HCT116 (cell line): ENCODE measurements at regions not wholly inside any gene's neighbourhood (a gene's known extent, or its start where the extent isn't known, plus 50 kb on each side); places are given as distances from the start of the nearest gene placed in this dataset.

Experiments
- ATAC-seq: fragments of 200-7000 bp; cut with Tn5 transposase; 2 replicates; pipeline ENCODE4 v1.9.1; 2020; ENCODE audit warnings: mild to moderate bottlenecking, moderate library complexity
- BruUV-seq: library from RNA; stranded (reverse); fragments of 400-500 nt; replicated peaks from 2 replicates; lab custom pipeline; 2021; lab: Mats Ljungman, UMichigan
- CTCF ChIA-PET: fragments of 300-600 bp; sonication (Branson Sonifier 250); formaldehyde crosslinking; loops from one replicate; lab custom pipeline; 2021; ENCODE audit warnings: antibody characterized with exemption; lab: Charles Lee
- POLR2A ChIA-PET: fragments of 300-600, 350-600 bp; sonication (Branson Sonifier 250); formaldehyde crosslinking; loops from one replicate; lab custom pipeline; 2021; ENCODE audit warnings: antibody characterized with exemption; lab: Charles Lee
- RAD21 ChIA-PET, 2 experiments: fragments of 300-600 bp; sonication (Branson Sonifier 250); formaldehyde crosslinking; loops; one replicate each; lab custom pipeline; 2023; ENCODE audit warnings: low total read pairs in 2 of 2; ENCODE audit not compliant: uncharacterized antibody in 2 of 2, unreplicated experiment in 2 of 2, low non-redundant PET in 1 of 2; lab: Charles Lee
- DNase-seq: peaks from one replicate; pipeline ENCODE4 v3.0.0-alpha.2; 2010; ENCODE audit warnings: low read depth, low spot score
- H2AFZ ChIP-seq: fragments of 200-600 bp; shearing (Covaris generic), sonication (generic); 2 replicates; pipeline ENCODE4 v1.6.1; 2017; ENCODE audit warnings: low read depth, mixed run types, mixed read lengths, antibody characterized with exemption, low read length; ENCODE audit not compliant: poor library complexity, severe bottlenecking
- H3K27ac ChIP-seq: 2 replicates; pipeline ENCODE4 v1.5.1; 2012; ENCODE audit warnings: low read depth, low read length
- H3K27me3 ChIP-seq: fragments of 200-600 bp; sonication (generic); 2 replicates; pipeline ENCODE4 v1.6.1; 2016; ENCODE audit warnings: mixed run types, low read length, mixed read lengths; ENCODE audit not compliant: insufficient read depth
- H3K36me3 ChIP-seq, 2 experiments: fragments of 200-500 bp in 1 of 2; fragments of 200-600 bp in 1 of 2; sonication (Bioruptor generic) in 1 of 2; sonication (generic) in 1 of 2; 2 replicates each; pipeline versions ENCODE4 v1.5.1 to v1.6.1; 2014 to 2016; ENCODE audit warnings: low read length in 2 of 2, inconsistent platforms in 1 of 2, mixed read lengths in 1 of 2, mixed run types in 1 of 2; ENCODE audit not compliant: insufficient read depth in 2 of 2, control insufficient read depth in 1 of 2
- H3K4me1 ChIP-seq, 2 experiments: fragments of 200-600 bp in 1 of 2; sonication (generic) in 1 of 2; 2 replicates each; pipeline versions ENCODE4 v1.5.1 to v1.6.1; 2012 to 2017; ENCODE audit warnings: low read length in 2 of 2, inconsistent platforms in 1 of 2, mild to moderate bottlenecking in 1 of 2, mixed read lengths in 1 of 2, mixed run types in 1 of 2, moderate library complexity in 1 of 2; ENCODE audit not compliant: insufficient read depth in 2 of 2, control insufficient read depth in 1 of 2
- H3K4me2 ChIP-seq: fragments of 200-600 bp; sonication (generic); 2 replicates; pipeline ENCODE4 v1.6.1; 2017; ENCODE audit warnings: mixed run types, low read length, mixed read lengths
- H3K4me3 ChIP-seq, 2 experiments: fragments of 200-600 bp in 1 of 2; sonication (generic) in 1 of 2; replicated peaks in 1 of 2; 2 replicates each; pipeline ENCODE4 v1.5.1; 2011 to 2016; ENCODE audit warnings: low read length in 2 of 2, control low read depth in 1 of 2, low read depth in 1 of 2, mild to moderate bottlenecking in 1 of 2, mixed read lengths in 1 of 2, mixed run types in 1 of 2
- H3K79me2 ChIP-seq: fragments of 200-600 bp; sonication (generic); 2 replicates; pipeline ENCODE4 v1.6.1; 2017; ENCODE audit warnings: mild to moderate bottlenecking, mixed run types, low read length, moderate library complexity, mixed read lengths; ENCODE audit not compliant: insufficient read depth
- H3K9ac ChIP-seq: fragments of 200-600 bp; sonication (generic); 2 replicates; pipeline ENCODE4 v1.6.1; 2016; ENCODE audit warnings: low read length, mixed read lengths
- H3K9me2 ChIP-seq: fragments of 200-600 bp; sonication (generic), shearing (Covaris generic); 2 replicates; pipeline ENCODE4 v1.6.1; 2017; ENCODE audit warnings: mixed run types, mild to moderate bottlenecking, moderate library complexity; ENCODE audit not compliant: insufficient read depth
- H3K9me3 ChIP-seq, 2 experiments: fragments of 200-500 bp in 1 of 2; fragments of 200-600 bp in 1 of 2; sonication (Bioruptor generic) in 1 of 2; sonication (generic) in 1 of 2; 2 replicates each; pipeline ENCODE4 v1.6.1; 2014 to 2017; ENCODE audit warnings: low read length in 2 of 2, mixed read lengths in 2 of 2, inconsistent platforms in 1 of 2, low read depth in 1 of 2, mild to moderate bottlenecking in 1 of 2, mixed run types in 1 of 2, moderate library complexity in 1 of 2; ENCODE audit not compliant: control insufficient read depth in 1 of 2, insufficient read depth in 1 of 2
- H4K20me1 ChIP-seq: fragments of 200-600 bp; sonication (generic), shearing (Covaris generic); 2 replicates; pipeline ENCODE4 v1.6.1; 2017; ENCODE audit warnings: mixed run types, mild to moderate bottlenecking, moderate library complexity; ENCODE audit not compliant: insufficient read depth
- CEBPB ChIP-seq: IDR thresholded peaks from 2 replicates; pipeline ENCODE4 v1.6.1; 2012; ENCODE audit warnings: low read depth
- EGR1 ChIP-seq: IDR thresholded peaks from 2 replicates; pipeline ENCODE4 v1.6.1; 2012; ENCODE audit warnings: low read depth
- ELF1 ChIP-seq: IDR thresholded peaks from 2 replicates; pipeline ENCODE4 v1.6.1; 2012; ENCODE audit warnings: low read depth, borderline replicate concordance
- EZH2phosphoT487 ChIP-seq: fragments of 200-600 bp; IDR thresholded peaks from 2 replicates; pipeline ENCODE4 v1.6.1; 2018; ENCODE audit warnings: antibody characterized with exemption, borderline replicate concordance
- JUND ChIP-seq: IDR thresholded peaks from 2 replicates; pipeline ENCODE4 v1.6.1; 2012
- MAX ChIP-seq: IDR thresholded peaks from 2 replicates; pipeline ENCODE4 v1.6.1; 2012
- POLR2A ChIP-seq: IDR thresholded peaks from 2 replicates; pipeline ENCODE4 v1.7.0; 2011; ENCODE audit warnings: borderline replicate concordance; ENCODE audit not compliant: insufficient read depth, insufficient read length; ENCODE audit errors: extremely low read depth
- POLR2AphosphoS5 ChIP-seq: IDR thresholded peaks from 2 replicates; pipeline ENCODE4 v1.6.1; 2011; ENCODE audit warnings: mild to moderate bottlenecking, low read depth, low read length, moderate library complexity
- SIN3A ChIP-seq: IDR thresholded peaks from 2 replicates; pipeline ENCODE4 v1.6.1; 2012; ENCODE audit warnings: low read depth
- SP1 ChIP-seq: IDR thresholded peaks from 2 replicates; pipeline ENCODE4 v1.6.1; 2012; ENCODE audit warnings: low read depth
- YY1 ChIP-seq: IDR thresholded peaks from 2 replicates; pipeline ENCODE4 v1.6.1; 2011; ENCODE audit warnings: low read length, low read depth, moderate library complexity, mild to moderate bottlenecking; ENCODE audit not compliant: insufficient replicate concordance; ENCODE audit errors: extremely low read depth
- ZBTB33 ChIP-seq: IDR thresholded peaks from 2 replicates; pipeline ENCODE4 v1.6.1; 2011; ENCODE audit warnings: mild to moderate bottlenecking, low read length, moderate library complexity; ENCODE audit not compliant: insufficient replicate concordance; ENCODE audit errors: extremely low read depth
- ZFX ChIP-seq: fragments of 450-650 bp; IDR thresholded peaks from 2 replicates; pipeline ENCODE4 v1.6.1; 2017
- ZNF274 ChIP-seq: fragments of 200-500 bp; sonication (Bioruptor generic); IDR thresholded peaks from 2 replicates; pipeline ENCODE4 v1.6.1; 2014; ENCODE audit warnings: mild to moderate bottlenecking, low read depth, low read length, inconsistent platforms
- intact Hi-C: fragments of 100-400 bp; cut with micrococcal nuclease; formaldehyde crosslinking; loops from 2 replicates; pipeline ENCODE4 v1.10.0; 2022
- TF ChIP-seq, protein P1 (sequence below), 3 experiments: fragments of 200-600 bp in 1 of 3; sonication (generic) in 1 of 3; IDR thresholded peaks in 2 of 3; conservative IDR thresholded peaks in 1 of 3; 2 replicates each; pipeline ENCODE4 v1.5.1; 2012 to 2017; ENCODE audit warnings: low read depth in 2 of 3, low read length in 2 of 3, antibody characterized with exemption in 1 of 3, borderline replicate concordance in 1 of 3, control low read depth in 1 of 3, mild to moderate bottlenecking in 1 of 3, mixed read lengths in 1 of 3, mixed run types in 1 of 3, moderate library complexity in 1 of 3; ENCODE audit not compliant: insufficient read depth in 1 of 3

DNA sequence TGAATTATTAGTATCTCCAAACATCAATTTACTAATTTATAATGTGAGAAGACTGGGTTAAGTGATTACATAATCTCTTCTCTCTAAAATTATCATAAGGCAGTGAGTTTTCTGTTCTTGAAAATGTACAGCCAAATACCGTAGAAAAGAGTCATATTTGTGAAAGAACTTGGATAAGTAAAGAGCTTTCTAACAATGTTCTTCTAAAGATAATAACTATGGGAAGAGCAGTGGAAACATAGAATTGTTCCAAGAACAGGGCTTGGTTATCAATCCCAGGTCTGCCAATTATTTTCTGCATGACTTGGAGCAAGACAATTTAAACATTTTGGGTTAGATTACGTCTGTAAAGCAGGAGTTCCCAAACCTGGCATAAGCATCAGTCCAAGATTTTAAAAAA, 198.1 kb upstream of the SGK1 start:
- no peaks in the 10 kb centered on the region for H3K9me2 ChIP-seq
- no peak overlapping the region for H3K4me2 ChIP-seq
- CTCF ChIA-PET = no interaction called here
- DNase-seq (no peak), ATAC-seq (no peak)
- peak overlapping the region; percentile 69 for H2AFZ ChIP-seq
- no peaks in the 10 kb centered on the region for H3K36me3 ChIP-seq
- TF ChIP-seq YY1 = no peak
- TF ChIP-seq JUND = no peak
- TF ChIP-seq MAX = no peak
- TF ChIP-seq, protein P1, sequence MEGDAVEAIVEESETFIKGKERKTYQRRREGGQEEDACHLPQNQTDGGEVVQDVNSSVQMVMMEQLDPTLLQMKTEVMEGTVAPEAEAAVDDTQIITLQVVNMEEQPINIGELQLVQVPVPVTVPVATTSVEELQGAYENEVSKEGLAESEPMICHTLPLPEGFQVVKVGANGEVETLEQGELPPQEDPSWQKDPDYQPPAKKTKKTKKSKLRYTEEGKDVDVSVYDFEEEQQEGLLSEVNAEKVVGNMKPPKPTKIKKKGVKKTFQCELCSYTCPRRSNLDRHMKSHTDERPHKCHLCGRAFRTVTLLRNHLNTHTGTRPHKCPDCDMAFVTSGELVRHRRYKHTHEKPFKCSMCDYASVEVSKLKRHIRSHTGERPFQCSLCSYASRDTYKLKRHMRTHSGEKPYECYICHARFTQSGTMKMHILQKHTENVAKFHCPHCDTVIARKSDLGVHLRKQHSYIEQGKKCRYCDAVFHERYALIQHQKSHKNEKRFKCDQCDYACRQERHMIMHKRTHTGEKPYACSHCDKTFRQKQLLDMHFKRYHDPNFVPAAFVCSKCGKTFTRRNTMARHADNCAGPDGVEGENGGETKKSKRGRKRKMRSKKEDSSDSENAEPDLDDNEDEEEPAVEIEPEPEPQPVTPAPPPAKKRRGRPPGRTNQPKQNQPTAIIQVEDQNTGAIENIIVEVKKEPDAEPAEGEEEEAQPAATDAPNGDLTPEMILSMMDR (IDR thresholded peaks at IDR 0.05 in 2 of 3, conservative IDR thresholded peaks at IDR 0.05 in 1 of 3; ENCODE audit: borderline replicate concordance in 1 of 3, insufficient read depth in 1 of 3, low read depth in 2 of 3, low read length in 2 of 3) = no peak
- no peak for TF ChIP-seq ELF1
- no peak for TF ChIP-seq ZNF274
- no peak for TF ChIP-seq ZBTB33
- no peak for TF ChIP-seq EGR1
- TF ChIP-seq SP1 = no peak
- no peak for TF ChIP-seq SIN3A
- no peak for TF ChIP-seq ZFX
- no peak for TF ChIP-seq CEBPB
- no peak for TF ChIP-seq EZH2phosphoT487
- no peak for TF ChIP-seq POLR2AphosphoS5
- TF ChIP-seq POLR2A = no peak
- H3K4me1 ChIP-seq = peaks cover 4 to 21% of the 10 kb centered on the region in 2 experiments; a peak in 3 of 4 replicates
- H3K4me3 ChIP-seq = no peak overlapping the region
- H3K9me3 ChIP-seq = no peaks in the 10 kb centered on the region
- no peaks in the 10 kb centered on the region for H4K20me1 ChIP-seq
- no peaks in the 10 kb centered on the region for H3K27me3 ChIP-seq
- POLR2A ChIA-PET = no interaction called here
- H3K27ac ChIP-seq = no peak overlapping the region
- H3K79me2 ChIP-seq = no peaks in the 10 kb centered on the region
- H3K9ac ChIP-seq = no peak overlapping the region
- intact Hi-C loops = no loop called here
- RAD21 ChIA-PET = no interaction called here
- no TSS peak for BruUV-seq
